HG02759 (cell line): ENCODE measurements at regions not wholly inside any gene's neighbourhood (a gene's known extent, or its start where the extent isn't known, plus 50 kb on each side); places are given as distances from the start of the nearest gene placed in this dataset.
"Not testable (repeated sequence)": the region's sequence is repeated elsewhere in the genome, so short reads cannot be mapped to it uniquely, and the experiment has no call there.

ENCODE experiments used
- ATAC-seq: cut with Tn5 transposase; IDR thresholded peaks from one replicate; pipeline ENCODE4 v1.9.1; 2021; ENCODE audit warnings: mild to moderate bottlenecking, moderate library complexity; ENCODE audit not compliant: unreplicated experiment

DNA sequence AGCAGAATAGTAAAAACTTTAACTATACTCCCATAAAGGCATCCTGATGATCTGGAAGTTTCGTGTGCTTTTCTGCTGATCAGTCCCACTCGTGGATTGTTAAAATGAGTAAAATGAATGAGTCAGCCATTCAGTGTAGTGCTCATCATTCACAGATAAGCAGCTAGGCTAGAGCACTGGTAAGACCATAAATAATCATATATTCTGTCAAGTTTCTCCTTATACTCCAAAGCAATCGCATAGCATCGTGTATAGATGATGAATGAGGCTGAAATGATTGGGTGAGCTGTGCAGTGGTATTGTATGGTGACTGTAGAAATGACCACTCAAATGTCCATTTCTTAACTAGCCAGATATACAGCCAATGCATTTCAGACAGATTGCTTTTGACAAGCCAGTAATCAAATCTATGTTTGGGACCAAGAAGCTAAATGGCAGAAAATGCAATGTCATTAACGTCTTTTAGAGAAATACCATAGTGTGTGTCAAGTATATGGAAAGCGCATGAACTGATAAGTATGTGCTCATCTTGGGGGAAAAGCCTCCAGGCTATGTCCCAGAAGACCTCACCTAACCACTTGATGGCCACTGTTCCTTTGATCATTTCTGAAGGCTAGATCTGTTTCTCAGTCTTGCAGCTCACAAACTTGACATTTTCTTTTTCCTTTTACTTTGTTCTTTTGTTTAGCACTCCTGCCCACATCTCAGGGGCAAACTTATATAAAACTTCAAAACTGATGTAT is 227.2 kb upstream of the FAM3C start:
- ATAC-seq = no peak

DNA sequence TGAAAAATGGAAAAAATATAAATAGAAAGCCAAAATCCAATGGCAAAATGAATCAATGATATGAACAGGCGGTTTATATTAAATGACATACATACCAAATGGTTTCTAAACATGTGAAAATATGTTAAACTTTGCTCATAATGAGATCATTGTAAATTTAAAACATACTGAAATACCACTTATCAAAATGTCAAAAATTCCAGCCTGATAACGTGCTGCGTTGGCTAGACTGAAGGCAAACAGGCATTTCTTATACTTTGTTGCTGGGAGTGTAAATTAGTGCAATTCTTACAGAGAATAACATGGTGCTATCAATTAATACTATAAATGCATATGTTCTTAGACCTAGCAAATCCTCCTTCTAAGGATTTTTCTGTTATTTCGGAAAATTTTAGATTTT is 225.8 kb upstream of the FAM3C start:
- no peak for ATAC-seq

DNA sequence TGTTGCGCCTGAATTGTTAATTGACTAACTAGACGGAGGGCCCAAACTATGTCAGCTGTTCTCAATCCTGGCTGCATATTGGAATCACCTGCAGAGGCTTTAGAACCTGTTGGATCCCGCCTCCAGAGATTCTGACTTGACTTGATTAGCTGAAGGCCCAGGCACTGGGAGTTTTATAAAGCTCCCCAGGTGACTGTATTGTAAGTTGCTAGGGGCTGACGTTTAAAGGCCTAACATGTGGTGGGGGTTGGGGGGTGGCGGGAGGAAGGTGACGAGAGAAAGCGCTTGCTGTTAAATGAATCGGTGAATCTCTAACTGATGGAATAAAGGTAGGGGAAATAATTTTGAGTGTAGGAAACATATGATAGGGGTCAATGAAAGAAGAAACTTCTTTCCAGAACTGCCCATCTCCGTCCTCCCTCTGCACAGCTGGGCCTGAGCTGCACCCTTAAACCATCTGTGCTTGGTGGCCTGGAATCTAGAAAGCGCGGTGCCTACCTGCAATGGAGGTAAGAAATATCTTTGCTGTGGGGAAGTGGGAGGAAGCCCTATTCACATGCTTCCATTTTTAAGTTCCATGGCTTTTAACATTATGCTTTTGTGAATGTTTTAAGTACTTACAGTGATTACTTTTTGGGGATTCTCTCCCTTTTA is 225.0 kb upstream of the FAM3C start:
- no peak for ATAC-seq

DNA sequence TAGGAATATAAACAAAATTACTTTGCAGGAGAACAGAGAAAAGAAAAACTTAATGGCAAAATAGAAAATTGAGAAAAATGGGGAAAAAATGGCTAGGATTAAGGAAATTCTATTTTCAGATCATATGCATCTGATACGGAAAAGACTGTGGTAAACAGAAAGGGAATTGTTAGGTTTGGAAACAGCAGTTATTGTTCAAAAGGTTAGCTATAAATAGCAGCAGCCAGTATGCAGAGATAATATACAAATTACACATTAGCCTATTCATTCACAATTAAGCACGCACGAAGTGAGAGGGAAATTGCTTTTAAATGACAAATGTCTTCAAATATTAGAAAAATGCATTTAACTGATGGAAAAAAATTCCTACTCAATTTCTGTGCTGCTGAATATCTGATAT is 224.1 kb upstream of the FAM3C start:
- no peak for ATAC-seq

DNA sequence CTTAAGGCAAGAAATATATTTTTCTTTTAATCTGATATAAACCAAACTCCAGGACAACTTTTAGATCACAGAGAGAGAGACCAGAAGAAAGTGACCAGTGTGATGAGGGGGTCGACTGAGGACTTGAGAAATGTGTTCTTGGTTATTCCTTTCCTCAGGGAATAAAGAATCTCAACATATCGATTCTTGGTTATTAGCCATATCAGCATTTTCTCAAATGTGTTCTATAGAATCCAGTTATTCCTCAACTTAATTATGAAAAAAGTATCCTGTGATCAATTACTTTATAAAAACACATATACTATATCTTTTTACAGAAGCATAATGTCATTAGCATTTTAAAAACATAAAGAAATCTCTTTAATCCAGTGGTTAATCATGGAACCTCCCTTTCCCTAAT is 222.1 kb upstream of the FAM3C start:
- no peak for ATAC-seq

DNA sequence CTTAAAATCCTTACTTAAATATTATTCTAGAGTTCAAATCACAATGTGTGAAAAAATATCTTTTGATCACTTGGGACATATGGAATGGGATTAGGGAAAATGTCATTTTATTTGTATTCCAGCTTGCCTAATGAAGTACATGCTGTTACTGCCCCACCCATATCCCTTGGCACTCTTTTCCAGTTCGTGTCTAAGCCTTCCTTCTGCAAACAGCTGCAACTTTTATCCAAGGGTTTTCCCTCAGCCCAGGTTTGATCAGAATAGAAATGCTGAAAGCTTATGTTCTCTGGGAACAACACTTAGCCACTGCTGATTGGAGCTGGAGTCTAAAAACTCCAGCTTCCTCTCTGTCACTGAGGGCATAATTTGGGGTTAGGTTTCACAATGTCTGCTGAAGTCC is 214.1 kb upstream of the FAM3C start:
- ATAC-seq = no peak

DNA sequence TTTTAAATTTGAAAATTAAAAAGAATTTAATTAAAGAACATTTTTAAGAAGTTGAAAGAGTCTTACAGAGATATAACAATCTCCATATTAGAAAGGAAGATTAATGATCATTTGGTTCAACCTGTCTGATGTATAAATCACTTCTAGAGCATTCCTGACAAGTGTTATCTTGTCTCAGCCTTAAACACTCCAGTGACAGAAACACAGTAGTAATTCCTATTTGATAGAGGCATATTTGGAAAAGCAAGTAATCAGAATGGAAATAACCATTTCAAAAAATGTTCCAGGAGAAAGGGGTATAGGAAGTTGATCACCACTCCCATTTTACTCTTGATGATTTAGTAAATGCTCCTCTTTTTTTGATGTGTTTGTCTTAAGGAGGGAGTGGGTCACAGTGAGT is 213.1 kb upstream of the FAM3C start:
- no peak for ATAC-seq

DNA sequence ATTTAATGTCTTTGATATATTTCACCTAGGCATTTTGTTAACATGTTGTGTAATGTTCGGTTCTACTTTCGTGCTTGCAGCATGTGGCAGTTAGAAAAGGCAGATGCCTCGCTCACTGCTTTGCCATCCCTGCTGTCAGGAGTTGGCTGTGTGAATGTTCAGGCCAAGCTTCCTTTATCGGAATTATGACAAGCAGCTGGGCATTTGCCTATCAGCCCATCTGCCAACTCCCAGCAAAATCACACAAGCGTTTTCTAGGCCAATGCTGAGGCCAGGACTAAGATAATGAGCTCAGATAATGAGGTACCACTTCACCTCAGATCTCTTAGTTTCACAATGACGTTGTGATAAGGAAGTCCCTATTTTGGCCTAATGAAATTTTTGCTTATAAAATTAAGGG is 212.7 kb upstream of the FAM3C start:
- ATAC-seq = no peak

DNA sequence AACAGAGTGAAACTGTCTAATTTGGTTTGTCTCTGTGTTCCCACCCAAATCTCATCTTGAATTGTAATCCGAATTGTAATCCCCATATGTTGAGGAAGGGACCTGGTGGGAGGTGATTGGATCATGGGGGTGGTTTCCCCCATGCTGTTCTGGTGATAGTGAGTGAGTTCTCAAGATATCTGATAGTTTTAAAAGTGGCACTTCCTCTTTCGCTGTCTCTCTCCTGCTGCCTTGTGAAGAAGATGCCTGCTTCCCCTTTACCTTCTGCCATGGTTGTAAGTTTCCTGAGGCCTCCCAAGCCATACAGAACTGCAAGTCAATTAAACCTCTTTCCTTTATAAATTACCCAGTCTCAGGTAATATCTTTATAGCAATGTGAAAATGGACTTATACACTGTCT is 212.1 kb upstream of the FAM3C start:
- ATAC-seq = not testable (repeated sequence)

DNA sequence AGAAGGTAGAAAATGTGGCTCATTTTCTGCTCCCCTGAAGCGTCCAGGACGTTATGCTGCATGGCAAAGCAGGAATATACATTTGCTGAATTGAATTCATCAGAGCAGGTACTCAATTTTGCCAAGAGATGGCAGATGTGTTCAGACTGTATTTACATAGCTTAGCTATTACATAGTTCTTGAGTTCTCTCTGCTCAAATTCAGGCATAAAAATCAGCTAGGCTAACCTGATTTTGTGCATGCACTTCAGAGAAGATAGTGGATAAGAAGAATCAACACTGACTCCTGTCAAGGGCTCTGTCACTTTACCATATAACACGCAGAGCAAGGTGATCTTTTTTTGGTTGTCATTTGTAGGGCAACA is 209.2 kb upstream of the FAM3C start:
- ATAC-seq = no peak

DNA sequence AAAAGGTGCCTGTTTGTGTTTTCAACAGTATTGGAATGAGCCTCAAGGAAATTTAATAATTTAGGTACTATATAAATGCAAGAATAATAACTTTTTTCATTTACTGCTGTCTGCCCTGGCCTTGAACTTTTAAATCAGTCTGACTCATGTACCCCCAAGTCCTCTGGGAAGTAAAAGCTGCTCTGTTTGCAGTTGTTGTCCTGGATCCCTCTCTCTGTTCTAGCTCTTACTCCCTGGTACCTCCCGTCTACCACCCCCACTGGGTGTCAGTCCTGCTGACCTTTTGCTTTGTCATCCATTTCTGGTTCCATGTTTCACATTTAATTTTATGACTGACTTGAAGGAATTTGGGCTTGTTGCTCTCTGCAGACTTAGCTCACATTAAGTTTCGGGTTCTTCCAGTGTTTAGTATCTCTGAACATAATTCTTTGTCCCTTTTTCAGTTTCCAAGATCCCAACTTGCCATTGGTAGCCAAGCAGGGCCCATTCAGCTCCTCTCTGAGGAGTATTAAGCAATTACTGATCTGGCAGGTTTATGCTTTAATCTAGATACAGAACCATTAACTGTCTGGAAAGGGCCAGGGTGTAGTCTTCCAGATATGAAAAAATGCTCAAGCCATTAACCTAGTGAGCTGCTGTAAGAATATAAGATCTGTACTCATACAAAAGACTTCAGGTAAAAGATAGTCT is 208.7 kb upstream of the FAM3C start:
- no peak for ATAC-seq

DNA sequence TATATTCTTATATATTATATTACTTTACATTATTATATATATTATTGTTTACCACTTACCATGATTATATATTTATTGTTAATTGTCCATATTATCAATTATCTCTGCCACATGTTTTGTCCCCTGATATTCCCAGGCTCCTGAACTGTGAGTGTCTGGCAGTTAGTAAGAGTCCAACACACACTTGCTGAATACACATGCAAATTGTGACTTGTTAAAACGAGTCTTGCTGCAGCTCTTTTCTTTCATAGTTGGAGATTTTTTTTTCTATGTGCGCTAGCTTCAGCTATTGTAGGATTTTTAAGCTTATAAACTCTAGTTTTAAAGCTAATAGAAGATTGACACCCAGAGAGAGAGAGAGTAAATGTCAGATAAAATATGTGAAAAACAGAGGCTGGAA is 207.8 kb upstream of the FAM3C start:
- no peak for ATAC-seq

DNA sequence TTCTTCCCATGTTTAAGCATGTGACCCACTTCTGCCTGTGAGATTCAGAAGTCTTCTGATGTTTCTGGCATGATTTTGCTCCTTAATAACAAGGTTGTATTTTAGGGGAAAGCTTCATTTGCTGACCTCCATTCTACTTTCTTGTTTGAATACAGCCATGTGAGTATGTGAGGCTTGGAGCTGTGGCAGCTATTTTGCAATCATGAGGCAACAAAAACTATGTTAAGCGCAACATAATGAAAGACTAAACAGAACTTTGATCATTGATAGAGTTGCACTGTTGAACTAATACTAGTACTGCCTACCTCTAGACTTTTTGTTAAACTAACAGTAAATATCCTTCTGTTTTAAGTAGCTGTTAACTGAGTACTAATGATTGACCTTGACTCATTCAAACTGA is 203.8 kb upstream of the FAM3C start:
- no peak for ATAC-seq

DNA sequence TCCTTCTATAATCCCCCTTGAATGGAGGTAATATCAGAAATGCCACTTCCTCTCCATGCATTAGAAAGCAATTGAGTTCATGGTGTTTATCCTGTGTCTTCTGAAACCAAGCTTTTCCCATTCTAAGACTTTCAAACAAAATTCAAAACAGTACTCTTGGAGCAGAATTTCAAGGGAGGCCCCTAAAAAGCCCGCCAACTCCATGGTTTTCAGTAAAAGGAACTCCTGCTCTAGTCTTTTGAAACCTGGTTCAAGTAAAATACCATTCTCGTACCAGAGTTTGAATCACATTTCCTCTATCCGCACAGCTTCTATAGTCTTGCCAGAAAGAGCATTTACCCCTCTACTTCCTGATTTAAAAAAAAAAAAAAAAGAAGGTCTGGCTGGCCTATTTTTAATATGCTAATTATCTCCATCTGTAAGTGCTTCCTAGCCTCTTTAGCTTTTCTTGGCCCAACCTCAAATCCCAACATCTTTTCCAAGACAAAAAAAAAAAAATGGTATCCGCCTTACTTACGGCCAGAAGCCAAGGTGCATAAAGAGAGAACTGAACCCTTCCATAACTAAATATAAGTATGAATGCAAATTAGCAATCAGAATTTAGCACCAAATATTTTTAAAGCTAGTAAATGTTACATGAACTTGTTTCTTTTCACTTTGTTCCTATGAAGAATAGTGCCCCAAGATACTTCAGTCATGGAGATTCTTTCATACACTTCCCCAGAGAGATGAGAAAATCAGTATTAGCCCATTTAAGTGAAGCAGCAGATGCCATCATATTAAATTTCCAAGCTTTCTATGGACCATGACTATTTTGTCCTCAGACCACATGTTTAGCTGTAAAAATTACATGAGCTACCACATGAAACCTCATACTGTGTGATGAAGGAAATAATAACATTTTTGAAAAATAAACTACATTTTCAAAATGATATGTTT is 199.9 kb upstream of the FAM3C start:
- no peak for ATAC-seq

DNA sequence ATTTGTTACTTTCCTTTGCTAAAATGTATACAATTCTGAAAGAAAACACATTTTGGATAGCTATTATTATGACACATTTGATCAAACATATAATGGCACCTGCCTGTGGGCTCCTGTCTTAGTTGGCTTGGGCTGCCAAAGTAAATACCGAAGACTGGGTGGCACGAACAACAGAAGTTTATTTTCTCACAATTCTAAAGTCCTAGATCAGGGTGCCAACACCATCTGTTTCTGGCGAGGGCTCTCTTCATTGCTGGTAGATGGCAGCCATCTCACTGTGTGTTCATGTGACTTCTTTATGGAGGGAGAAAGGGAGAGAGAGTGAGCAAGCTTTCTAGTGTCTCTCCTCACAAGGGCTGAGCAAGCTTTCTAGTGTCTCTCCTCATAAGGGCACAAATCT is 195.8 kb upstream of the FAM3C start:
- no peak for ATAC-seq

DNA sequence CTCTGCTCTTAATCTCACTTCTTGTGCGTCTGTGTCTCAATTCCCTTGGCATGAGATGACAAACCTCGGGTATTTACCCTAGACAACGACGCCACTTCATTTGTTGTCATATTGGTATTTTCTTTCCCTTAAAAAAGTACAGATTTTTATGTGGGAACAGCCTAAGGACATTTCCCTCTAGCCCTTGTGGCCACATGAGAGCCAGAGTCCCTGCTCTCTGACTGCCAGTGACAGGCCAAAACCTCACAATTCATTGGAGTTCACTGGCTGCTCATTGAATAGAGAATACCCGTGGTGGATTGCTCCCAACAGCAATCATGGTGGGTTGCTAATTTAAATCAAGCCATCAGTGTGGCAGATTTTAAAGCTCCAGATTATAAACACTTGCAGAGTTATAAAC is 191.3 kb upstream of the FAM3C start:
- ATAC-seq = no peak

DNA sequence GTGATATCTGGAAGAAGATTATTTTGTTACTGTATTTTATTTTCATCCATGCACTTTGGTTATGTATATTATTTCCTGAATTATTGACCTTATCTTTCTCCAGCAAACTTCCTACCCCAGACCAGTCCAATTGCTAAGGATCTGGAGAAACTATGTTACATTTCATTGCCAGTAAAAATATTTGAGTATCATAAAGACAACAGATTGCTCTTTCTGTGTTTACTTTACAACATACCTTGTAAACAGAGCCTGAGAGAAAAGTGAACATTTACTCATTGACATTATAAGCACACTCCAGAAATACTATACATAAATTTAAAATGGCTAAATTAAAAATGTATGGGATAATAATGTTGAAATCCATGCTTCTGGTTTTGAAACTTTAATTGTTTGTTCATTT is 186.2 kb upstream of the FAM3C start:
- no peak for ATAC-seq

DNA sequence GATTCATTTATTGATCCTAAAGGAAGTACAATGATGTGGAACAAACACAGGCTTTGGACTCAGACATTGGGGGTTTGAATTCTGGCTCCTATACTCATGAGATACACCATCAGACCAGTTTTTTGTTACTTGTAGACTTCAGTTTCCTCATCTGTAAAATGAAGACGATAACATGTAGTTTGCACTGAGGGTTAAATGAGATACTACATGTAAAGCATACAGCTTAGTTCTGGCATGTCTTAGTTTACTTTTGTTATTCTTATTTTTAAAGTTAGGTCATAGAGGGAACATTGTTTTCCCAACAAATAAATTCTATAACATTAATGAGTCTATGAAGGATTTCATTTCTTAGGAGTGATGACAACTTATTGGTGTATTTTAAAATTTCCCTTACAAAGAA is 183.5 kb upstream of the FAM3C start:
- no peak for ATAC-seq

DNA sequence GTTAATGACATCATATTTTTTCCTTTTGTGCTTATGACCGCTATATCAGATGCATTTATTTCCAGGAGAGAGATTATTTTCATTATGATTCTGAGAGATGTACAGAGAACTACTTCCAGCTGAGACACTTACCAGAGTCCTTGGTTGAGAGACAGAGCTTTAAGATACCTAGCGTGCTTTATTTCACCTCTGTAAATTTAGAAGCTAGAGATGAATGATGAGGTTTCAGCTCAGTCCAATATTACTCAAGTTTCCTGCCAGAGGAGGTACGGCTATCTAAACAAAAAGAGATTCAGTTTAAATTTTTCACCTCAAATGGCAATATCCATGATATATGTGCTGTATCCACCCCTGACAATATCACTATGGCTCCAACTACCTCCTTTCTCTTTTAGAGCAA is 182.6 kb upstream of the FAM3C start:
- ATAC-seq = no peak

DNA sequence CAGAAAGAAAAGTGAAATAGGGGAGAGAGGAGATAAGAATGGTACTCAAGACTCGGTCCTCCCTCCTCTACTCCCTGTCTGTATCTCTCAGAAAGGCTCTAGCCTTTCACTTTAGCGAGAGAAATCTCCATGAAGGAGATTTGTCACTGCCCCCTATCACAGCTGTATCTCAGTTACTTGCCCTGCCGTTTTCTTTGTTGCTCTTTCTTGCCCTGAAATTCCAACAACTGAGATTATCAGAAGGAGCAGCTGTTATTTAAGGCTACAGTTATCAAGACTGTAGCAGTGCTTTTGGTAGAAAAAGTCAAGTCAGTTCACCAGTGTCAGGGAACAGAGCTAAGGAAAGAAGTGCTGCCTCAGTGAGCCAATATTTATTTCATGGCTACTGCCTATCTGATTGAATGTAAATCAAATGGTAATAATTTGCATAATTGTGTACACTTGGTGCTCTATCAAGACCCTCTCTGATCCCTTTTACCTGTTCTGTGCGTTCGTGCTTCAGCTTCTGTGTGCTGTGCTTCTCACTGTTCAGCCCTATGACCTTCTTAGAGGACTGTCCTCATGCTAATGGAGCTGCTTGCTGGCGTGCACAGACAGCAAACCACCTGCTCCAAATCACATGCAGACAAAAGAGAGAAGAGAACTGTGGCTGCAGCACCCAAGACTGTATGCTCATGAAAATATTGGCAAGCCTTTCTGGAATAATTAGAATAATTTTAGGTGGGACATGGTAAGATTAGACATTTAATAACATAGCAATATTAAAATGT is 180.2 kb upstream of the FAM3C start:
- ATAC-seq = no peak
